ENCODE measurements at regions not wholly inside any gene's neighbourhood (a gene's known extent, or its start where the extent isn't known, plus 50 kb on each side); places are given as distances from the start of the nearest gene placed in this dataset.

DNA sequence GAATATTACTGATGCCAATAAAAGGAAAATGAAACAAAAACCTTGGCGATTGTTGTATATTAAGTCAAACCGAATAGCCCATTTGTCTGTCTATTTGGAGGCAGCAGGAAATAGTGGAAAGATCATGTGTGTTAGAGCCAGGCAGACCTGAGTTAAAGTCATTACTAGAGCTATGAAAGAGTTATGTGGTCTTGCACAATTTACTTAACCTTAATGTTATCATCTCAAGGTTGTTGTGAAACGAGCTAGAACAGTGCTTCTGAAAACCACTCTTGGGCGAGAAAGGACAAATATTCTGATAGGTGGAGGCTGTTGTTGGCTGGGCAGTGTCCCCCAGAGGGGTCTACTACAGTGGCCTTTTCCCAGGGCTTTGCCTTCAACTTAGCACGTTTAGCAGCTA, 60.0 kb upstream of the NUP160 start:
- no peak overlapping the region for H3K27ac Mint-ChIP-seq
- H3K4me1 Mint-ChIP-seq: peaks cover 11 to 30% (median 27%) of the 10 kb centered on the region in 3 donors
- H3K36me3 Mint-ChIP-seq: peaks cover 2% of the 10 kb centered on the region
- H3K4me3 Mint-ChIP-seq: peak overlapping the region in 2 of 4 donors; percentile 3 to 29
- H3K27me3 Mint-ChIP-seq: no peaks in the 10 kb centered on the region
- no peaks in the 10 kb centered on the region for H3K9me3 Mint-ChIP-seq

DNA sequence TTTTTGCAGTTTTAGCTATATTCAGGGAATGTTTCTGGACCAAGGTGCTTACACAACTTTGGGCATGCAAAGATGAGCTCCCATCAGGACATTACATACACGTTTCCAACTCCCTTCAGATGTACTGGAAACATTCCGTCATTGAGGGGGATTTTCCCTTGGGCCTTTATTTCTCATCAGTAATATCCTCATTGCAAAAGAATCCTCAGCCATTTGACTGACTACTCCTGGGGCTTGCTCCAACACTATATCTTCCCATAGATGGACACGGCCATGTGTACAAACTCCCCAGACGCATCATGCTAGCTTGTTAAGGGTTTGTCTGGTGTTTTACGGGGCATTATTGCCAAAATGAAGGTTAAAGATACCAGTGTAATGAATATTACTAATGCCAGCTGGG, 59.3 kb upstream of the NUP160 start:
- H3K27ac Mint-ChIP-seq: no peak overlapping the region
- no peak overlapping the region for H3K4me3 Mint-ChIP-seq
- no peaks in the 10 kb centered on the region for H3K9me3 Mint-ChIP-seq
- H3K4me1 Mint-ChIP-seq: peaks cover 8 to 25% (median 24%) of the 10 kb centered on the region in 3 donors
- H3K36me3 Mint-ChIP-seq: peaks cover 2% of the 10 kb centered on the region
- H3K27me3 Mint-ChIP-seq: no peaks in the 10 kb centered on the region

DNA sequence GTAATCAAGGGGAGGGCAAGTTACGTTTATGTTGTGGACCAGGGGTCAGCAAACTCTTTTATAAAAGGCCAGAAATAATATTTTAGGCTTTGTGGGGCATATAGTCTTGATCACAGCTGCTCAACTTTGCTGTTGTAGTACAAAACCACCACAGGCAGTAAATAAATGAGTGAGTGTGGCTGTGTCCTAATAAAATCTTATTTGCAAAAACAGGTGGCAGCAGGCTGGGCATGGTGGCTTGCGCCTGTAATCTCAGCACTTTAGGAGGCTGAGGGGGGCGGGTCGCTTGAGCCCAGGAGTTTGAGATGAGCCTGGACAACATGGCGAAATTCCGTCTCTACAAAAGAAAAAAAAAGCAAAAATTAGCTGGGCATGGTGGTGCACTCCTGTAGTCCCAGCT, 57.9 kb upstream of the NUP160 start:
- Mint-ChIP-seq H3K9me3 (no peaks in the 10 kb centered on the region), H3K4me3 (peak overlapping the region in 1 of 4 donors; percentile 37), H3K27ac (peak overlapping the region in 1 of 3 donors; percentile 20)

DNA sequence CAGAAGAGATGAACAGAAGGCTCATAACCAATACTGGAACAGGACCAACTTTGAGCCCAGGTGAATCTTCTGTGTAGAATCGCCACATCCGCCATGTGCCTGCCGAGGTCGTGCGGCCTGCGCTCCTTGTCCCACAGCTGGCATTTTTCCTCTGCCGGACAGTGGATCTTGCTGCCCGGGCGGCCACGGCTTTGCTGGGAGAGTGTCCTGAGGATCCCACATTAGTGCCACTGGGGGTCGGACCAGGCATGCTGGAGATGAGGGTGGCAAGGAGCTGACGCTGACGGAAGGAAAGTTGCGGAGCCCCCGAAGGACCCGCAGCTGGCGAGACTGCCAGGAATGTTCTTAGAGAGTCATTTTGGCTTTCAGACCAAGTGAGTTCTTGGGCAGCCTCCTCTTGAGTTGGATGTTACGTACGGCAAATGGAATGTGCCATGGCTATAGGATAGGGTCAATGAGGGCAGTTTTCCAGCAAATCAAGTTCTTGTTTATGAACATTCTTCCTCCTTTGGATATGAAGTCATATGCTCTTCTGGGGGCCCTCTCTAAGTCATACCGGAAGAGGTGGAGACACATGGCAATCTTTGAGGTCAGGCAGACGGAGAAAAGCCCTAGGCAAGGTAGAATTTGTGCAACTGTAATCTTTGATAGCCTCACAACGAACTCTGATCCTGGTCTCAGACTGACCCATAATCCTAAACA, 57.4 kb upstream of the NUP160 start:
- Mint-ChIP-seq H3K27ac (peak overlapping the region in 1 of 3 donors; percentile 20), H3K4me3 (no peak overlapping the region), H3K27me3 (no peaks in the 10 kb centered on the region), H3K9me3 (no peaks in the 10 kb centered on the region), H3K36me3 (no peaks in the 10 kb centered on the region), H3K4me1 (peaks cover 7 to 23% (median 20%) of the 10 kb centered on the region in 3 donors)

More for the DNA sequence above, 57.9 kb upstream of the NUP160 start:
- Mint-ChIP-seq H3K36me3 (no peaks in the 10 kb centered on the region), H3K27me3 (no peaks in the 10 kb centered on the region), H3K4me1 (peaks cover 7 to 22% (median 20%) of the 10 kb centered on the region in 3 donors)

DNA sequence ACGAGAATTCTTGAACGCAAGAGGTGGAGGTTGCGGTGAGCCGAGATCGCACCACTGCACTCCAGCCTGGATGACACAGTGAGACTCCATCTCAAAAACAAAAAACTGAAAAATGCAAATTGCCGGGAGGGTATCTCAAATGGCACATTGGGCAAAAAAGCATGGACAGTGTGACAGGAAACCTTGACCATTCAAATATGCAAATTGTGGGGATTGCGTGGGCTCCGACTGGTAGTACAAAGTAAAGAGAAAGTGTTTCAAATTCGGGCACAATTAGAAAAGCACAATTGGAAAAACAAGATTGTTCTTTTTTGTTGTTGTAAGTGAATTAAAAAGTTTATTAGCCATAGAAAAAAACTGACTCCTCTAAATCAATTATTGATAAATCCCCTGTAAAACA, 56.7 kb upstream of the NUP160 start:
- Mint-ChIP-seq H3K4me3 (no peak overlapping the region), H3K4me1 (peaks cover 13 to 28% (median 27%) of the 10 kb centered on the region in 3 donors), H3K27ac (no peak overlapping the region), H3K9me3 (no peaks in the 10 kb centered on the region), H3K36me3 (no peaks in the 10 kb centered on the region), H3K27me3 (no peaks in the 10 kb centered on the region)

DNA sequence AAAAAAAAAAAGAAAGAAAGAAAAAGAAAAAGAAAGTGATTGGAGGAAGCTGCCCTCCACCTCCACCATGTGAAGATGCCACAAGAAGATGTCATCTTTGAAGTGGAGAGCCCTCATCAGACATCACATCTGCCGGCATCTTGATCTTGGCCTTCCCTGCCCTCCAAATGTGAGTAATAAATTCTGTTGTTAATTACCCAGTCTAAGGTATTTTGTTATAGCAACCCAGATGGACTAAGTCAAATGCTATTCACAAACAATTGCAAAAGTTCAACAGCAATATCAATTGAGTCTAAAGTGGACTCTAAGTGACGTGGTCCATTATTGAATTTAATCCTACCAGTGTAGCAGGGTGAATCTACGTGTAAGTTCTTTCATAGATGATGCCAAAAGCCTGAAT, 55.9 kb upstream of the NUP160 start:
- Mint-ChIP-seq H3K36me3 (no peaks in the 10 kb centered on the region), H3K27ac (peak overlapping the region in 1 of 3 donors; percentile 47), H3K4me1 (peaks cover 20 to 33% (median 32%) of the 10 kb centered on the region in 3 donors), H3K9me3 (no peaks in the 10 kb centered on the region), H3K4me3 (no peak overlapping the region), H3K27me3 (no peaks in the 10 kb centered on the region)

DNA sequence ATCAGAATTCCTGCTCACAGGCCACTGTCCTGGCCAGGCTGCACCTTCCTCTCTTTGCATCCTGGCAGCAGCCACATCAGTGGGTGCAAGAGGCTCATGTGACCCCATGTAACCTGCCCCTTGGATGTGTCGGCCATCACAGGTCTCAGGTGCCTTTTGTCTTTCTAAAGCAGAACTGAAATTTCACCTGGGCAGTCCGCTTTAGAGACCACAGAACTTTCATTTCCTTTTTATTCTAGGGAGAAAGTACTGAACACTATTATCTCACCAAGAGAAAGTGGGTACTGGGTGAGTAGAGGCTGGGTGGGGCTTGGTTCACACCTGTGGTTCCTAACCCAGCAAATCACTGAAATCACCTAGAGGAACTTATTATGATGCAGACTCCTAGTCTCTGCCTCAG, 51.7 kb upstream of the NUP160 start:
- peak overlapping the region; percentile 82 to 92 (median 90) for H3K27ac Mint-ChIP-seq
- peaks cover 0 to 4% (median 2%) of the 10 kb centered on the region in 3 donors for H3K9me3 Mint-ChIP-seq
- H3K4me1 Mint-ChIP-seq: peaks cover 20 to 39% (median 26%) of the 10 kb centered on the region in 3 donors
- peak overlapping the region; percentile 28 to 86 (median 64) for H3K4me3 Mint-ChIP-seq
- no peaks in the 10 kb centered on the region for H3K36me3 Mint-ChIP-seq
- H3K27me3 Mint-ChIP-seq: no peaks in the 10 kb centered on the region
